HG03432 (cell line): ENCODE measurements at regions not wholly inside any gene's neighbourhood (a gene's known extent, or its start where the extent isn't known, plus 50 kb on each side); places are given as distances from the start of the nearest gene placed in this dataset.
A peak's percentile ranks its signal among the peaks of the same experiment; 100 is the strongest.

Source experiments
- ATAC-seq: cut with Tn5 transposase; IDR thresholded peaks from one replicate; pipeline ENCODE4 v1.9.1; 2021; ENCODE audit warnings: mild to moderate bottlenecking, moderate library complexity; ENCODE audit not compliant: unreplicated experiment

DNA sequence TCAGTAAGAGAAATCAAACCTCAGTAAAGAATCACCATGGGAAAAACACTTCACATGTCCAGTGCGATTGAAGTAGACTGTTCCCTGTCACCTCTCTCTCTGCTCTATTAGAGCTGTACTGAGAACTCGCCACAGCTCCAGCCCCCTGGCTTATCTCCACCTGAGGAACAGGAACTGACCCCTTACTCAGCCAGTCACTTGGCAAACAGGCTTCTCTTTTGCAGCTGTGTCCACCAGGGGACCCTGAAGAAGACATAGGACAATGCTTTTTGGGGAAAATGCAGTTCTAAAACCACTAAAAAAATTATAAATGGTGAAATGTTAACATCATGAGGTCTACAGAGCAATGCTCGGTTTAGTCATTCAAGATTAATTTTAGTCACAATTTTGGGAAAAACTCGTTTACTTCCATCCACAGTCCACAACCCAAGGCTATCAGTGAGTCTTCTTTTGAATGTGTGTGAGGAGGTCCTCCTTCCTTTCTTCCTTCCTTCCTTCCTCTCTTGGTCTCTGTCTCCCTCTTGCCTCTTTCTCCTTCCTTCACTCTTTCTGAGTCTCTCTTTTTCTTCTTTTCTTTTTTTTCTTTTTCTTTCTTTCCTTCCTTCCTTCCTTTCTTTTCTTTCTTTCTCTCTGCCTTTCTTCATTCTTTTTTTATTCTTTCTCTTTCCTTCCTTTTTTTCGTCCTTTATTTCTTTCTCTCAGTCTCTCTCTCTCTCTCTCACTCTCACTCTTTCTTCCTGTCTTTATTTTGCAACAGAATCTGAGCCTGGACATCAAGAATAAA lies 1189.5 kb upstream of the TMEM132C start:
- ATAC-seq, result no peak

DNA sequence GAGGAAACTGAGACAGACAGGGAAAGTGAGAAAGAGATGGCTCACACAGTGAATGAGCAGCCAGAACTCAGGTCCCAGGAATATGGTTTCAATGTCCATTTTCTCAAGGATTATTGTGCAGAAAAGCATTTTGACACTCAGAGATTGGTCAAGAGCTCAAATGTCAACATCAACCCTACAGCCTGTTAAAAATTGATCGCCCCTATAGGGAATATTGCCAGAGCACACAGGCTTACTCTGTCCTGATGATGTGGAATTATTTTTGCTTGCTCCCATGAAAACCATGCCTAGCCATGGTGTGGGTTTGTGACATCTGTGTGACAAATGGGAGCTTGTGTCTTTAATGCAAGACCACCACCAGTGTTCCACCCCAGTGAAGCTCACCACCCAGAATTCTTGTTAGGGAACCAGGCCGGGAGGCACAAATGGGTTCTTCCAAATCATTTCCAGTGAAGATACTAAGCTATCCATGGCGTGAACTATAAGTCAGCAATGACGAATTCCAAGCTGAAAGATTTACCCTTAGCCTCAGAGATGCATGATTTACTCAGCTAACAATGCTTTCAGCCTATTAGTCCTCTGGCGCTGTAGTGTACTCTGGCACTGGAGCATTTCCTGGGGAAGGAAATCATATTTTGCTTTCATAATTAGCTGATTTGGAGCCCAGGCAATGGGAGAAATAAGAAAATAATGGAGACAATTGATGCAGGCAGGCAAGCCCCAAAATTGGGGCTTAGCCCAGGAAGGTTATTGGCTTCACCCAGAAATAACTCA lies 1188.2 kb upstream of the TMEM132C start:
- ATAC-seq, result no peak

DNA sequence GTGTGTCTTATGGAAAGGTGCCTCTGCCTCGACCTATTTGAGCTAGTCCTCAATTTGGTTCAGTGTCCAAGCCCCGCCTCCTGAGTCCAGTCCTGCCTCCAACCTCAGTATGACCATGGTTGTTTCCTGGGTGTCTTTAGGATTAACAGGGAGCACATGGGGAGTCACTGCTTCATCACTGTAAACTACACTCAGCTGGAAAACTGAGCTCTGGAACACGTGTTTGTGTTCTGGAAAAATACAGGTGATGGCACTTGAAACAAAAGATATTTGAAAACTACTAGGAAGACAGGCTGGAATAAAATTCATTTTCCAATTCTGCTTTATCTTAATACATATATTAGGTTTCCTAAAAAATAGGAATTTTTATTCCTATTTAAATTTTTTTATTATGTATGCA lies 1187.3 kb upstream of the TMEM132C start:
- ATAC-seq, result no peak

DNA sequence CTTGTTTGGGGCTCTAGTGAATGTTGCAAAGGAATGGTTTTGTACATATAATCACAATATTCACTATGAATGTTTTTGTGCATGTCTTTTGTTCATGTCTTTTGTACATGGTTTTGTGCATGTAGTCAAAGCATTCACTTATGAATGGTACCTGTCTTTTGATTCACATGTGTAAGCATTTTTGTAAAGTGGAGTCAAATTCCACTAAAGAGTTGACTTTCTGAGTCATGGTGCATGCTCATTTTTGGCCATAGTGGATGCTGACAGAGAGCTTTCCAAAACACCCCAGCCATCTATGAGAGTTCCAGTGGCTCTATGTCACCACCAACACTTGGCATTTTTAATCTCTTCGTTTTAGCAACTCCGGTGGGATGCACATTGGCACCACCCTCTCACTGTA lies 1185.9 kb upstream of the TMEM132C start:
- ATAC-seq, result no peak

DNA sequence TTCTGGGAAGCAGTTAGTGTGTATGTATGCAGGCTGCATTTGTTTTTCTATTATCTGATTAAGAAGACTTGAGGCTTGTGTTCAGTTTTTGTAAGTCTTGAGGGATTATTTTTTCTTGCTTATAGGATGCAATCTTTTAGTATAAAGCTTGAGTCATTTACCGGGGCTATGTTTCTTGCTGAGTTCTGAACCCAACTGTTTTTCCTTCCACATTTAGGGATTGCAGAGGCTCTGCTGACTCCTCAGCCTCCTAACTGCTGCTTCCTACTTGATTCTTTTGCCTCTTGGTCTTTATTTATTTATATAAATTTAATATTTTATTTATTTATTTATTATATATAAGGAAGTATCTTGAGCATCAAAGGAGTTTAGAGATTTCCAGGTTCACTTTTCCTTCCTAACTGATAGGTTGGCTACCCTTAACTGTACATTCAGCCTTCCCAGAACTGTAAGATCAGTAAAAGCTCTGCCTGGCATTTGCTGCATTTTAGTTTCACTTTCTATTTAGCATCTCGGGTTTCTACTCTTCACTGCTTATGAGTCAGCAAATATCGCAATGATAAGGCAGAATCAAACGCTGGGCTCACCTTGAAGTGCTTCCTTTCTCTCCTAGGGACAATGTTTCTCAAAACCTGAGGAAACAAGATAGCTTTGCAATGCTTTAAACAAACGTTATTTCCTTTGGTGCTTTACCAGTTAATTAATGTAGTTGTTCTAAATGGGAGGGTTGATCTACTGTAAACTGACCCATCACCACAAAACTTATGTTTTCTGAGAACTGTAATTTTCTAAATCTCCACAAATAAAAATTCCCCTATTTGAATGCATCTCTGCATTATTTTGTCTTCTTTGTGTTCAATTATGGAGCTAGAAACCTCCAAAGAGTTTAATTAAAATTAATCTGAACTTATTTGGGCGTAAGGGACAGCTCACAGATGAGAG lies 1183.7 kb upstream of the TMEM132C start:
- ATAC-seq, result peak; percentile 97

DNA sequence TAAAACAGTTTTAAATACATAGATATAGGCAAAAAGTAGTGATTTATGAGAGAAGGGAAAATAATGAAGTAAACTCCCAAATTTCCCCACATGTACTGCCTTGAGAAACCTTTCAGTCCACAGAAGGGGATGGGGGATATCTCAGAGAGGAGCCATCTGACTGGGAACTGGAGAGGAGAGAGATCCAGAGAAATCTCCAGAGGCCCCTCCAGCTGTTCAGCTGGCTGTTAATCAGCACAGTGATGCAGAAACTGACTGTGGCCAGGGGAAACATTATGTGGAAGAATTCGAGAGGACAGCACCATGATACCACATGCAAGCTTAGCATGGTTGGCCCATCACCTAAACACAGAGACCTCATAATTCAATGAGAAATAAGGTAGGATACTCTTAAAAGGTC lies 1165.9 kb upstream of the TMEM132C start:
- no peak for ATAC-seq

DNA sequence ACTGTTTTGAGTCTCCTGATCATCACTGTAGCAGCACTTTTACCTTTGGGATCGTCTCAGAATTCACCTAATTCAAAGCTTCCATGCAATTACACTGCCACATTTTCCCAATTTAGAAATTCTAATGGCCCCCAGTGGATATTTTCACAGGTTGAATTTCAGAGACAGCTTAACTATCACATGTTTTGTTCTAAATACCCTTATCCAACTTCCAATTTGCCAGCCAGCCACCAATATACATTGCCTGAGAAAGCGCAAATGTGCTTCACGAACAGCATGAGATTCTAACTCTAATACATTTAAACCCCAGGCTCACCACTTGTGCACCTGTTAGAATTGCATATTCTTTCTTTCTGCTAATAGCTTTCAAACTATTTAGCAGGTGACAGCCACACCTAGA lies 1160.9 kb upstream of the TMEM132C start:
- ATAC-seq, result no peak

DNA sequence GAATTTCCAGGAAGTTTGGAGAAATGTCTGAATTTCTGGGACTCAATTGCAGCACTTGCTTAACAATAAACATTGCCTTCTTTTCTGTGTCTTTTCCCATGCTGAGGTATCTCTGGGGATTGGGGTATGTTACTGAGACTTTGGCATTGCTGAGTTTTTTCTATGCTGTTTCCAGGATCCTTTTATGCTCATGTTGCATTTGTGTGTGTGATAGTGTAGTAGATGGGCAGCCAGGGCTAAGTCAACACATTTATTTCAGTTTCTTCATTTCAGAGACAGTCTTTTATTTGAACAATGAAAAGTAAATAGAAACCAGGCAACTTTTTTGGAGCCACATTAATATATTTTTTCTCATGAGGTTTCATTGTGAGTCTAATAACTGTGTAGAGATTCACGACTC lies 1160.3 kb upstream of the TMEM132C start:
- no peak for ATAC-seq

DNA sequence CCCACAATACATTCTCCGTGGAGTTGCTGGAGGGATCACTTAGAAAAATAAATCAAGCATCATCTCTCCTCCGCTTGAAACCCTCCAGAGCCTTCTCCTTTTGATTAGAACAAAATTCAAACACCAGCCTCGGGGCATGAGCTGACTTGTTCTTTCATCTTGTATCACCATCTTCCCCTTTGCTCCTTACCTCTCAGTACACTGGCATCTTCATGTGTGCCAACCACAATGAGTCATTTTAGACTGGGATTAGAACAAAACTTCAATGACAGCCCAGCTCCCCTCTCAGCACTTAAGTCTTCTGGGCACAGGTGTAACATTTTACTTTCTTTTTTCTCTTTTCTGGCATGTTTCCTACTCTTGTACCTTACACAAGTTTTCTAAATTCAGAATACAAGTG lies 1159.2 kb upstream of the TMEM132C start:
- peak; percentile 62 for ATAC-seq

DNA sequence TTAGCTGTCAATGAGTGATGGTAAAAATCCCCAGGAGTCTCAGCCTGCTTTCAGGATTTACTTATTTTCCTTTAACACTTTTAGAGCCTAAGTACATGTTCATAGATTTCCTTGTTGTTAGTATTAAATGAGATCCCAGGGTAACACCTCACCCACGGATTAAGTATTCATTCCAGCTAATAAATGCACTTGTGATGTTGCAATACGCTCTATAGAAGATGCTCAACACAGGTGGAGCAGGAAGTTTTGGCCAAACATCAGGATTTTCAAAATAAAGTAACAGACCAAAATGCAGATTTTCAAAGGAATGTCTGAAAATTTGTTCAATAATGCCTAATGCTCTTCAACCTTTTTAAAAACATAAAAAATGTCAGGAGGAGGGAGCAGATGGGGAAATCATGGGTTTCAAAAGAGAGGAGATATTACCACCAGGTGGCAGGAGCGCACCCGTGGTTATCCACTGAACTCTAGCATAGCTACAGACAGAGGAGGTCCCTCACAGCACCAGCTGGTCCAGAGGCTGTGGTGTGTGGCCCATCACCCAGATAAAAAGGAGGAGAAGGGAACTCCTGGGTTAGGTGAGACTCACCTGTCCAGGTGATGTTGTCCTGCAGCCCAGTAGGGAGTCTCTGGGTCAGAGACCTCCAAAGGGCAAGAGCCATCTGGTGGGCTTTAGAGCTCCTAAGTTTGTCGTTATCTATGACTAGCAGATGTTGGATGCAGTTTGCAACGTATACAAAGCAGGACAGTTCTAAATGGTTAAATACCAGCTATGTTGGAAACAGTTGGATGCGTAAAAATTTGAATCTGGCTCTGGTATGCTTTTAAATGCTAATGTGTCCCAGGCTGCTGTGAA lies 1158.4 kb upstream of the TMEM132C start:
- peak; percentile 89 for ATAC-seq

DNA sequence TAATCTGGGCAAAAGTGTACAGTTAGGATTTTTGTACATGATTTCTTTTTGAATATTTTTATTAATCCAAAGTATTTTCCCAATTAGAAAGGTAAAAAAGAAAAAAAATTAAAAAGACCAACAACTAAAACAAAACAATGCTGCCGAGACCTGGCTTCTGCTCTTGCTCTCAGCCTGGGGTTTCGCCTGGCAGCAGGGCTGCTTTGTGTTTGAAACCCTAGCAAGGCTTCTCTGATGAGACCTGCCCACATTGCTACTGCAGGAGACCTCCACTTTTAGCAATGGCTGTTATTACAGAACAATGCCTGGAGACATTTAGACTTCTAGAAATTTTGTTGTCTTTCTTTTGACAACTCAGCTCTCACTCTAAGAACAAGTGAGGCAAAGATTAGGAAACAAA lies 1153.0 kb upstream of the TMEM132C start:
- no peak for ATAC-seq

DNA sequence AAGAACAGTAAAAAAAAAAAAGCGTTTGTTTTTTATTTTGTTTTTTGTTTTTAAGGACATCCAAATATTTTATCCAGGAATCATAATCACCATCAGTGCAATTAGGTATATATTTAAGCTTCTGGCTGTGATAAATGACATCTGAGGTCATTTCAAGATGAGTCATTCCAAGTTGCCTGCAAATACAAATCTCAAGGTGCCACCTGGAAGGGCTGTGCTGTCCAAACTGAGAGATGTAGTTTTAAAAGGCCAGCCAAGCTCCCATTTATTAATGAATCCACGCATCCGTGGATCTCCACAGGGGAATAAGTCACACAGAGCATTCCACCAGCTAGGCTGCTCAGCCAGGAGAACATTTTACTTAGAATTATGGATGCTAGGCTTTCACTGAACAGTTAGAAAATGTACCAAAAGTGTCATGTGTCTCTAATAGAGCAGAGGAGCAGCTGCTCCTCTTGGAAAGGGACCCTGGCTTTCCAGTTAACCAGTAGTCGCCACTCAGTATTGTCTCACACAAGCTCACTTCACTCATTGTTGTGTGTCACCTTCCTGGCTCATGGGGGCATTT lies 1151.4 kb upstream of the TMEM132C start:
- no peak for ATAC-seq

DNA sequence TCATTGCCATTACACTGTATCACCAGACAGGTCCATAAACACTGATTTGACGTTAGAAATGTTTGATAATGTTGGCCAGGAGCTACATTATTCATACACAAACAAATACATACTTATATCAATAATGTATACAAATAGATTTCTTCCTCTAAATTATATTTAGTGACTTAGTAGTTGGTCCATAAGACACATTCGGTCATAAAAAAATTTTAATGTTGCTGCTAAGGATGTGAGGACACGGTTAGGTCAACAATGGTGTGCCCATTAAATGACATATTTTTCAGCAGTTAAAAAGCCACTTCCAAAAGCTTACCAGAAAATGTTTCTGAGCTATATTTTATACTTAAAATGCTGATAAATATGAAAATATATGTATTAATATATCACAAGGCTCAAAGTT lies 1148.7 kb upstream of the TMEM132C start:
- no peak for ATAC-seq

DNA sequence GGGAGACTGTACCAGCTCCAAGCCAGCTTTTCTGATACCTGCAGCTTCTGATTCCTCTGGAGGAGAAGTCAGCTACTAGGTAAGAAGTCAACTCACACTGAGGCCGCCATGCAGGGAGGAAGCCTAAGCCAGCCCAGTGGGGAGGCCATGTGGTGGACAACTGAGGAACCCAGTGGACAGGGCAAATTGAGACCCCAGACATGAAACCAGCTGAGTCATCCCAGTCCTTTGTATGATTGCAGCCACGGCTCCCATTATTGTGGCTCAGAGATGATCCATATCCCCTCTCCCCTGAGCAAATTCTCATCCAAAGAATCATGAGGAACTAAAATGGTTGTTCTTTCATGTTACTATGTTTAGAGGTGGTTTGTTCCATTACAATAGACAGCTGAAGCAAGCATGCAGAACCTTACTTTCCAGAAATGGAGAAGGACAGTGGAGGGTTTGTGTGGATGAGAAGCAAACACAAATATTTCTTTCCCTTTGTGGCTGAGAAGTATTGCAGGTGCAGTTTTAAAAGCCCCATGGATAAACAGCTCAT lies 1147.3 kb upstream of the TMEM132C start:
- ATAC-seq, result no peak

DNA sequence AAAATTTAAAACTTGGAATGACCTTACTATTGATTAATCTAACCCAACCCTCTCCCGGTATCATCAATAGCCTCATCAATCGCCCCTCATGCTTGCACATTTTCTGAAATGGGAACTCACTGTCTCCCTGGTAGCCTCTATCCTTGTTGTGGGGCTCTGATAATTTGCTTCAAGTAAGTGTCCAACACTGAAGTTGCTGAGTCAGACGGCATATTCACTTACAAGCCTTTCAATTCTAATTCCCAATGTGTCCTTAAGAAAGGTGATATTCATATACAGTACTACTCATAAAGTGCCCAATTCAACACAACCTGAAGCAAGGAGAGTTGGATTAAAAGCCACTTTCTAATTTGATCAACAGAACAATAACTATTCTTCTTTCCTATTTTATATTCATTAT lies 1146.1 kb upstream of the TMEM132C start:
- ATAC-seq, result no peak

DNA sequence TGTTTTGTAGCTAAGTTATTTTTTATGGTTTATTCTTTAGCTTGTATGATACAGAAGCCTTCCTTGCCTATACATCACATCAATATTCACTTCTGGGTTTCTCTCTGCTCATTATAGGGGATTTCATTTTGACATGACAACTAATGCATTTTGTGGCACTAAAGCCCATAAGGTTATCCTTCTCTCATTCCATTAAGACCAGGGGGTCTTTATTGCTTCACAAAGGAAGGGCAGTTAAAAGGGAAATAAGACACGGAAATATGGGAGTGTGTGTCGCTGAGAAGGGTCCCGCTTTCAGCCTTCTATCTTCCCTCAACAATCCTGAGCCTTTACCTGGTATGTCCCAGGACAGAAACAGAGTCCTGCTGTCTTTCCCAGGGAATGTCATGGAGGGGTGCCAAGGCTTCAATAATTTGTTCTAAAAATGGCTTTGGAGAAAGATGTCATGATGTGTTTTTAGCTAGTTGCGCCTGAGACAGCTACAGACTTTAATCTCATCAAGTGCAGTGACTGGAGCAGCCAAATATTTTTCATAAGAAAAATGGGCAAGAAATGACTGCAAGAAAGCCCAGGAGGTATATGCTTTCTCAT lies 1145.4 kb upstream of the TMEM132C start:
- ATAC-seq, result no peak

DNA sequence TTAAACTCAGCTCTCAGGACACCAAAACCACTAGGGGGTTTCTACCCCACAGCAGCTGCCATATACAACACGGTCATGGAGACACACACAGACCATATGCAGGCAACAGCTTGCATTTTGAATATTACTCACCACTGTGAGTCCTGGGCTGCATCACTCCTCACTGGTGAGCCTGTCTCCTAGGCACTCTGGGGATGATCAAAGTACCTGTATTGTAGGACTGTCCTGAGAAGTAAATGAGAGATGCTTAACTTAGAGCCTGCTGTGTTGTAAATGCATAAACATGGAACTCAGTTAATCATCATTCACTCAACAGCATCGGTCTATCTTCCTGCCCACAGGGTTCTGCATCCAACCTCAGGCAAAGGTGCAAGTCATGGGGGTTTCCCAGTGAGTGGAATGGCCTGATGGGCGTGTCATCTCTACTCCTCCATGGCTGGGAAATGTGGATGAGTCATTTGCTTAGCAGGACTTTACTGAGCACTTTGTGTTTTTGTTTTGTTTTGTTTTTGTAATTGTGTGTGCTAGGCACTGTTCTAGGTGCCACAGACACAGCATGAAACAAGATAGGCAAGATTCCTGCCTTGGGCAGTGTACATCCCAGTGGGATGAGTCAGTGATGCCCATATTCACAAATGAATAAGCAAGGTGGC lies 1141.2 kb upstream of the TMEM132C start:
- ATAC-seq, result peak; percentile 88

DNA sequence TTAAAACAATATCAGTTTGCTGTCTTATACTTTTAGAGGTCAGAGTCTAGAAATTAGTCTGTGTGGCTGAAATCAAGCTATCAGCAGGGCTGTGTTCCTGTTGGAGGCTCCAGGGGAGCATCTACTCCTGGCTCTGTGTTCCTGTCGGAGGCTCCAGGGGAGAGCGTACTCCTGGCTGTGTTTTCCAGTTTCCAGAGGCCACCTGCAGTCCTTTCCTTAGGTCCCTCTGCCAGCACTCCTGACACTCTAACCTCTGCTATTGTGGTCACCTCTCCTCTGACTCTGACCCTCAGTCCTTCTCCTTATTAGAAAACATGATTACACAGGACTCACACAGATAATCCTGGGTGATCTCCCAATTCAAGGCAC lies 1140.7 kb upstream of the TMEM132C start:
- no peak for ATAC-seq

DNA sequence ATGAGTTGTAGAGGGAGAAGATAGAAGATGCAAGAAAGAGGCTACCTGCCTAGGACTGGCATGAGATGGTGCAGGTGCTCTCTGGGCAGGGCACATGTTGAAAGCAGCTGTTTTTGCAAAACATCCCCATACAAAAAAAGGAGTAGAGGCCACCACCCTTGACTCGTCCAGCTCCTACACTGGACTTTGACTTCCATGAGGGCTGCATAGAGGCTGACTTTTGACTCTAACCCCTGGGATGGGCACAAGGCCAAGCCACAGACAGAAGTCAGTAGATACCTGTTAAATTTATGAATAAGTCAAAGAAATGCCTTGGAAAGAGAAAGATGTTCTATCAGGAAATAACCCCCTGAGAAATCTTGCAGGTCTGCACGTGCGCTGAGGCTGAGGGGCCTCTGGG lies 1139.1 kb upstream of the TMEM132C start:
- ATAC-seq, result no peak
